ENCODE measurements at regions not wholly inside any gene's neighbourhood (a gene's known extent, or its start where the extent isn't known, plus 50 kb on each side); places are given as distances from the start of the nearest gene placed in this dataset.

DNA sequence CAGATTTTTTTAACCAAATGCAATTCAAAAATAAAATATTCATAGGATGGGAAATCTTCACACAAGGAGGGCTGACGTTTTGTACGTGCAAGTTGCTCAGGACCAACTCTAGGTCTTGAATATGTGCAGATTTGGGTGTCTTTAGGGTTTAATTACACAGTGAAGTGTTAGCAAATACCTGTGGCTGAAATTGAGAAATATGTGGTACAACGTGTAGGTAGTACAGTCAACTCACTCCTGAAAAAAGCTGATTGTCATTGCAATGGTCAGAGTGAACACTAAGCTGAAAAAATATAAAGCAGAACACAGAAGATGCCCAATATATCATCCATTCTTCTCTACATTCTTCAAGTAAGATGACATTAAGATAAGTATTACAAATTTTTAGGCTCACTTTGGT lies 314.3 kb downstream of the SLITRK1 start:
- Mint-ChIP-seq H3K4me1 (peaks cover 4% of the 10 kb centered on the region; the same call in 2 of the 3 replicates), H3K9me3 (no peaks in the 10 kb centered on the region), H3K36me3 (ENCODE audit: low read depth) (no peaks in the 10 kb centered on the region), H3K27me3 (ENCODE audit: insufficient read depth, low read depth, poor library complexity) (no peaks in the 10 kb centered on the region), H3K4me3 (no peak overlapping the region), H3K27ac (no peak overlapping the region)
- no peak overlapping the region for H3K4me3 ChIP-seq
- H3K9me2 ChIP-seq (ENCODE audit: insufficient read depth) = no peaks in the 10 kb centered on the region
- H3K79me2 ChIP-seq (replicated peaks; ENCODE audit: insufficient read depth) = no peaks in the 10 kb centered on the region
- no peaks in the 10 kb centered on the region for H3K4me1 ChIP-seq (ENCODE audit: insufficient read depth)
- H3F3A ChIP-seq (replicated peaks; ENCODE audit: low read depth) = no peaks in the 10 kb centered on the region
- H3K27ac ChIP-seq (ENCODE audit: low read depth) = no peak overlapping the region
- H4K20me1 ChIP-seq (replicated peaks; ENCODE audit: insufficient read depth) = no peaks in the 10 kb centered on the region
- no peak for ATAC-seq
- H3K4me2 ChIP-seq = no peak overlapping the region
- H3K27me3 ChIP-seq (ENCODE audit: insufficient read depth) = no peaks in the 10 kb centered on the region
- DNase-seq (ENCODE audit: low spot score) = no peak
- H3K36me3 ChIP-seq (ENCODE audit: insufficient read depth) = no peaks in the 10 kb centered on the region
- TF ChIP-seq JUNB (IDR thresholded peaks at IDR 0.05; ENCODE audit: unreplicated experiment) (no peak), ZNF331 (CRISPR knock-in tag; IDR thresholded peaks at IDR 0.05; ENCODE audit: low read depth) (no peak), ZNF462 (CRISPR knock-in tag; IDR thresholded peaks at IDR 0.05) (no peak), CREB1 (CRISPR knock-in tag; IDR thresholded peaks at IDR 0.05; ENCODE audit: low read depth) (no peak), EZH2 (IDR thresholded peaks at IDR 0.05; ENCODE audit: low read depth, unreplicated experiment) (no peak), NANOG (IDR thresholded peaks at IDR 0.05; ENCODE audit: borderline replicate concordance) (no peak), STAT1 (IDR thresholded peaks at IDR 0.05; ENCODE audit: unreplicated experiment) (no peak), ZNF114 (CRISPR knock-in tag; IDR thresholded peaks at IDR 0.05) (no peak), EZH2phosphoT487 (IDR thresholded peaks at IDR 0.05; ENCODE audit: unreplicated experiment) (no peak), CTCF (conservative IDR thresholded peaks at IDR 0.05; ENCODE audit: low read depth in 2 of 2) (no peak), POLR2AphosphoS5 (IDR thresholded peaks at IDR 0.05; ENCODE audit: low read depth) (no peak)
- TF ChIP-seq, protein P1, sequence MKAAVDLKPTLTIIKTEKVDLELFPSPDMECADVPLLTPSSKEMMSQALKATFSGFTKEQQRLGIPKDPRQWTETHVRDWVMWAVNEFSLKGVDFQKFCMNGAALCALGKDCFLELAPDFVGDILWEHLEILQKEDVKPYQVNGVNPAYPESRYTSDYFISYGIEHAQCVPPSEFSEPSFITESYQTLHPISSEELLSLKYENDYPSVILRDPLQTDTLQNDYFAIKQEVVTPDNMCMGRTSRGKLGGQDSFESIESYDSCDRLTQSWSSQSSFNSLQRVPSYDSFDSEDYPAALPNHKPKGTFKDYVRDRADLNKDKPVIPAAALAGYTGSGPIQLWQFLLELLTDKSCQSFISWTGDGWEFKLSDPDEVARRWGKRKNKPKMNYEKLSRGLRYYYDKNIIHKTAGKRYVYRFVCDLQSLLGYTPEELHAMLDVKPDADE (IDR thresholded peaks at IDR 0.05) = no peak
- TF ChIP-seq, protein P2, sequence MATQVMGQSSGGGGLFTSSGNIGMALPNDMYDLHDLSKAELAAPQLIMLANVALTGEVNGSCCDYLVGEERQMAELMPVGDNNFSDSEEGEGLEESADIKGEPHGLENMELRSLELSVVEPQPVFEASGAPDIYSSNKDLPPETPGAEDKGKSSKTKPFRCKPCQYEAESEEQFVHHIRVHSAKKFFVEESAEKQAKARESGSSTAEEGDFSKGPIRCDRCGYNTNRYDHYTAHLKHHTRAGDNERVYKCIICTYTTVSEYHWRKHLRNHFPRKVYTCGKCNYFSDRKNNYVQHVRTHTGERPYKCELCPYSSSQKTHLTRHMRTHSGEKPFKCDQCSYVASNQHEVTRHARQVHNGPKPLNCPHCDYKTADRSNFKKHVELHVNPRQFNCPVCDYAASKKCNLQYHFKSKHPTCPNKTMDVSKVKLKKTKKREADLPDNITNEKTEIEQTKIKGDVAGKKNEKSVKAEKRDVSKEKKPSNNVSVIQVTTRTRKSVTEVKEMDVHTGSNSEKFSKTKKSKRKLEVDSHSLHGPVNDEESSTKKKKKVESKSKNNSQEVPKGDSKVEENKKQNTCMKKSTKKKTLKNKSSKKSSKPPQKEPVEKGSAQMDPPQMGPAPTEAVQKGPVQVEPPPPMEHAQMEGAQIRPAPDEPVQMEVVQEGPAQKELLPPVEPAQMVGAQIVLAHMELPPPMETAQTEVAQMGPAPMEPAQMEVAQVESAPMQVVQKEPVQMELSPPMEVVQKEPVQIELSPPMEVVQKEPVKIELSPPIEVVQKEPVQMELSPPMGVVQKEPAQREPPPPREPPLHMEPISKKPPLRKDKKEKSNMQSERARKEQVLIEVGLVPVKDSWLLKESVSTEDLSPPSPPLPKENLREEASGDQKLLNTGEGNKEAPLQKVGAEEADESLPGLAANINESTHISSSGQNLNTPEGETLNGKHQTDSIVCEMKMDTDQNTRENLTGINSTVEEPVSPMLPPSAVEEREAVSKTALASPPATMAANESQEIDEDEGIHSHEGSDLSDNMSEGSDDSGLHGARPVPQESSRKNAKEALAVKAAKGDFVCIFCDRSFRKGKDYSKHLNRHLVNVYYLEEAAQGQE (IDR thresholded peaks at IDR 0.05; ENCODE audit: unreplicated experiment) = no peak
- no peak overlapping the region for H2AFZ ChIP-seq
